Common myeloid progenitor, CD34-positive (primary cell): ENCODE measurements at regions not wholly inside any gene's neighbourhood (a gene's known extent, or its start where the extent isn't known, plus 50 kb on each side); places are given as distances from the start of the nearest gene placed in this dataset.

ENCODE experiments used
- CTCF ChIA-PET: fragments of 350-600 bp; sonication (Branson Sonifier 250); formaldehyde crosslinking; loops from one replicate; lab custom pipeline; 2021; ENCODE audit warnings: antibody characterized with exemption; lab: Charles Lee
- POLR2A ChIA-PET: fragments of 350-600 bp; sonication (Branson Sonifier 250); formaldehyde crosslinking; loops from one replicate; lab custom pipeline; 2021; ENCODE audit warnings: antibody characterized with exemption; lab: Charles Lee
- DNase-seq, 3 donors: peaks; one replicate each; pipeline versions ENCODE4 v3.0.0 to v3.0.0-alpha.2; 2013
- H3K27ac ChIP-seq, 2 experiments: 1 replicate in 1 of 2; 2 replicates in 1 of 2; pipeline ENCODE4 v1.7.0; 2013; ENCODE audit warnings: inconsistent platforms in 2 of 2, low read length in 2 of 2, mild to moderate bottlenecking in 2 of 2, low read depth in 1 of 2, moderate library complexity in 1 of 2; ENCODE audit not compliant: severe bottlenecking in 2 of 2, insufficient read depth in 1 of 2, poor library complexity in 1 of 2
- H3K27me3 ChIP-seq, 5 experiments: replicated peaks in 2 of 5; 1 replicate in 3 of 5; 2 replicates in 2 of 5; pipeline versions ENCODE4 v1.6.1 to v1.7.0; 2013; ENCODE audit warnings: low read length in 4 of 5, mild to moderate bottlenecking in 2 of 5, moderate library complexity in 2 of 5, inconsistent platforms in 1 of 5; ENCODE audit not compliant: insufficient read depth in 5 of 5, control insufficient read depth in 4 of 5
- H3K36me3 ChIP-seq, 4 experiments: 1 replicate in 2 of 4; 2 replicates in 2 of 4; pipeline versions ENCODE4 v1.6.1 to v1.7.0; 2013; ENCODE audit warnings: low read length in 3 of 4, control low read depth in 1 of 4, mild to moderate bottlenecking in 1 of 4; ENCODE audit not compliant: control insufficient read depth in 4 of 4, insufficient read depth in 4 of 4
- H3K4me1 ChIP-seq, 4 experiments: 1 replicate in 3 of 4; 2 replicates in 1 of 4; pipeline versions ENCODE4 v1.6.1 to v1.7.1; 2013; ENCODE audit warnings: low read length in 3 of 4, mild to moderate bottlenecking in 3 of 4, control low read depth in 1 of 4, inconsistent platforms in 1 of 4, moderate library complexity in 1 of 4; ENCODE audit not compliant: control insufficient read depth in 4 of 4, insufficient read depth in 4 of 4; ENCODE audit errors: control extremely low read depth in 1 of 4
- H3K4me3 ChIP-seq, 7 experiments: 1 replicate in 4 of 7; 2 replicates in 3 of 7; pipeline versions ENCODE4 v1.5.1 to v1.7.0; 2013; ENCODE audit warnings: mild to moderate bottlenecking in 7 of 7, low read length in 6 of 7, moderate library complexity in 6 of 7, inconsistent platforms in 2 of 7, low read depth in 2 of 7, control low read depth in 1 of 7; ENCODE audit not compliant: insufficient read depth in 4 of 7, control insufficient read depth in 1 of 7; ENCODE audit errors: extremely low read depth in 1 of 7
- H3K9me3 ChIP-seq, 5 experiments: 1 replicate in 4 of 5; 2 replicates in 1 of 5; pipeline versions ENCODE4 v1.6.1 to v1.7.1; 2013; ENCODE audit warnings: low read length in 4 of 5, mild to moderate bottlenecking in 2 of 5, inconsistent platforms in 1 of 5, low read depth in 1 of 5, moderate library complexity in 1 of 5; ENCODE audit not compliant: control insufficient read depth in 4 of 5, insufficient read depth in 2 of 5; ENCODE audit errors: control extremely low read depth in 1 of 5
- WGBS: methylation state at CpG from one replicate; pipeline ENCODE4 v1.1.5; 2013; ENCODE audit not compliant: insufficient coverage; 5-methylcytosine and 5-hydroxymethylcytosine counted together

DNA sequence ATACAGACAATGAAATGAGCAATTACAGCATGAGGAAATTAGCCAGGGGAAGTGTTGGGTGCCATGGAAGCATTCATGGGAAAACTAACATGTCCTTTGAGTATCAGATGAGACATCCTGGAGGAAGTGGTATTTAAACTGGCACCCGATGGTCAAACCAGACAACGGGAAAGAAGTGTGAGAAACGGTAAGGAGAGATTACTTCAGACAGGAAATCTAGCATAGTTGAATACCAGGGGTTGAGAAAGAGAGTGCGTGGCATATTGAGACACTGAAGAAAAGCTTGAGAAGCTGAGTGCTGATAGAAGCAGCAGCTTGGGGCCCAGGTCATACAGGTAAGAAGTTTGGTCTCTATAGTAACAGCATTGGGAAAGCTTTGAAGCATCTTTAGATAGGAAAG lies 175.3 kb downstream of the C11orf87 start:
- DNase-seq, result no peak
- no peaks in the 10 kb centered on the region for H3K9me3 ChIP-seq
- no peaks in the 10 kb centered on the region for H3K4me1 ChIP-seq
- peaks cover 0 to 3% (median 0%) of the 10 kb centered on the region in 5 experiments for H3K27me3 ChIP-seq
- 77% methylated on average over 4 of the region's 4 CpGs for WGBS
- CTCF ChIA-PET, result no interaction called here
- H3K27ac ChIP-seq, result no peak overlapping the region
- no peaks in the 10 kb centered on the region for H3K36me3 ChIP-seq
- POLR2A ChIA-PET, result no interaction called here
- H3K4me3 ChIP-seq, result no peak overlapping the region

DNA sequence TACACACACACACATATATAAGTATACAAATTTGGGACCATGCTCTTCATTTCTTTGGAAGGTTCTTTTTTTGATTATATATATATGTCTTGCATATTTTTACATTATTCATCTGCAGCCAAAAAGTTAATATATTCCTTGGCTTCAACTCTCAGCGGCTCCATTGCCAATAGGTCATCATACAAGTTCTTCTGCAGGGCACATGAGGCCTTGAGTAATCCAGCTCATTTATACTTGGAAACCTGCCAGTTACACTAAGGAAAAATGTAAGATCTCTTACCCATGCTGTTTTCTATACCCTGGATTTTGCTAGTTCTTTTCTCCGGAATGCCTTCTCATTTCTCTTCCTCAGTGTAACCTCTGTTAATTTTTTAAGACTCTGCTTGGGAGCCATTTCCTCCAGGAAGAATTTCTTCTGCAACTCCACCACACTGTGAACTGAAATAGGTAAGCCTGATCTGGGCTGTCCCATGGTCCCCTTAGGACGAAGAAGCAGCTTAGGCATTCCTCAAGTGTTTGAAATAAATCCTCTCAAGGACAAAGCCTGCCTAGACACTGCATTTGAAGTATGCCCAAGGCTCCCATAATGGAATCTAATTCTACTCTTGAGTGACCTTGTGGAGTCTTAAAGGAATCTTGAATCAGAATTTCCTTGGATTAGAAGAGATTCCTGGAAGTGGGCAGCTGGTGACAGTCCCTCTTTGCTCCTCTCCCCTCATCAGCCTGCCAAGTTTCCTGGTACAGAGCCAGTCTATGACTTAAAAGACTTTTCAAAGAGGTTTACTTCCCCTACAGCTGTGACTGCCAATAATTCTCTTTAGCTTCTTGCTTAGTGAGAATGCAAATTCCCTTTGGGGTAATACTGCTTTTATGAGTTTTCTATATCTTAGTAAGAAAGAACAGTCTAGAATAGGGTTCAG lies 182.8 kb downstream of the C11orf87 start:
- ChIA-PET CTCF (no interaction called here), POLR2A (no interaction called here)
- Histone ChIP-seq H3K27ac (no peak overlapping the region), H3K9me3 (no peaks in the 10 kb centered on the region), H3K27me3 (peaks cover 0 to 2% (median 0%) of the 10 kb centered on the region in 5 experiments), H3K36me3 (no peaks in the 10 kb centered on the region), H3K4me1 (no peaks in the 10 kb centered on the region), H3K4me3 (no peak overlapping the region)
- WGBS, result 94% methylated on average over 3 of the region's 3 CpGs
- no peak for DNase-seq

DNA sequence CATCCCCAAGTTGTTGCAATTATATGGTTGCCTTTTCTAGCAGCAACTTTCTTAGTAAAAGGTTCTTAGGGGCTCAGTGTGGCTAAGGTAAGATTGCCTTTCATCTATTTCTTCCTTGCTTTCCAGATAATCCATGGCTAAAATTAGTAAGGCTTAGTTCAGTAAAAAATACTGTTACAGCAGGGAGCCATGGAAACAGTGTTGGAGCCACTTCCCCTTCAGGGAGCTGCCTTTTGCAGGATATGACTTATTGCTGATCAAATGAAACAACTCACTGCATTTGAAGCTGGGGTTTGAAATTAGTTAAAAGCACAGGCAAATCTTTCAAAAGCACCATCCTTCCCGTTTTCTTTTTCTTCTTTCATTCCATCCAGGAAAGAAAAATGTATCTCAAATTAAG lies 184.3 kb downstream of the C11orf87 start:
- ChIA-PET POLR2A (no interaction called here), CTCF (no interaction called here)
- H3K36me3 ChIP-seq, result no peaks in the 10 kb centered on the region
- DNase-seq, result no peak
- no peak overlapping the region for H3K4me3 ChIP-seq
- no peaks in the 10 kb centered on the region for H3K9me3 ChIP-seq
- no peaks in the 10 kb centered on the region for H3K4me1 ChIP-seq
- no CpG with 5 or more reads among the region's 1 CpG for WGBS
- no peaks in the 10 kb centered on the region for H3K27me3 ChIP-seq
- H3K27ac ChIP-seq, result no peak overlapping the region

DNA sequence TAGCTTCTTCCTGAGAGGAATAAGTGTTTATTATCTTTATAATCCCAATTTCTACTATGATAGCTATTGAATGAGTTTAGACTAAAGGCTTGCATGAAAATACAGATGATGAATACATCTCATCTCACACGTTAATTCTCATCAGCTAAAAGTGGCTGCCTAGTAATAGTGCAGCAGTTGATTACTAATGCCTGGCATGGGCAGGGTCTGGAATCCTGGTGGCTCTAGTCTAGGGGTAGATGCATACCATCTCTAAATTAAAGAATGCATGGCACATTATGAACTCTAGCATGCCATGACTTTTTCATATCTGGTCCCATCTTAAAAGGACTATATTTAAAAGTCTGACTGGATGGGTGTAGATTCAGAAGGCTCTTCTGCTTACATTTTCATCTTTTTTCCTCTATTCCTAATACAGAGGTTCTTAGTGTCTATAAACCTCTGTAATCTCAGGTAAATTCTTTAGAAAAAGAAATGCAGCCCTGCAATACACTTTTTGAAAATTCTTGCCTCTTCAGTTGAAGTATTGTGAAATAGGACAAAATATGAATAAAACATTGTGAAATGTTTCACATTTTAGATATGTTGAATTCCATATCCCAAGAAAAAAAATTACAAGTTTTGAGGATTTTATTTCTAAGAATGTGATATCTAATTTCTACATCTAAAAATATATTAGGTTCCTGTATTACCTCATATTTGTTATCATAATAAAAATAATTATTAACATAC lies 187.6 kb downstream of the C11orf87 start:
- no CpG with 5 or more reads among the region's 1 CpG for WGBS
- no peak for DNase-seq
- POLR2A ChIA-PET, result no interaction called here
- no peaks in the 10 kb centered on the region for H3K27me3 ChIP-seq
- H3K36me3 ChIP-seq, result no peaks in the 10 kb centered on the region
- no peaks in the 10 kb centered on the region for H3K9me3 ChIP-seq
- no peak overlapping the region for H3K4me3 ChIP-seq
- H3K4me1 ChIP-seq, result no peaks in the 10 kb centered on the region
- CTCF ChIA-PET, result no interaction called here
- no peak overlapping the region for H3K27ac ChIP-seq

DNA sequence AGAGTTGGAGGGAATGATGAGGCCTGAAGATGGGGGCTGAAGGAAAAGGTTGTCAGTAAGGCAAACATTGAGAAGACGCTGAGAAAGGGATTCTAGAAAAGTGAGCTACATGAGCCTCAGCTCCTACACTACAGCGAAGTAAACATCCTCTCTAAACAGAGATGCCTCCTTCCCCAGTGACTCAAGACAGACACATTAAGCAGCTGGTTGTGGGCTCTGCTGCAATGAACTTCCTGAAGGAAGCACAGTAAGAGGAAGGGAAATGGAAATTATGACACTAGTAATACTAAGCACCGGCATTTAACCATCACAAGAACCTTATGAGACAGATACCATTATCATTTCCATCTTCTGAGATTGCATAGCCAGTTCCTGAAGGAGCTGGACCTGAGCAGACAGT lies 190.5 kb downstream of the C11orf87 start:
- POLR2A ChIA-PET, result no interaction called here
- H3K36me3 ChIP-seq, result no peaks in the 10 kb centered on the region
- no peak overlapping the region for H3K27ac ChIP-seq
- H3K4me1 ChIP-seq, result no peaks in the 10 kb centered on the region
- no peaks in the 10 kb centered on the region for H3K9me3 ChIP-seq
- no peaks in the 10 kb centered on the region for H3K27me3 ChIP-seq
- CTCF ChIA-PET, result no interaction called here
- H3K4me3 ChIP-seq, result no peak overlapping the region
- 64% methylated on average over 3 of the region's 3 CpGs for WGBS
- no peak for DNase-seq

DNA sequence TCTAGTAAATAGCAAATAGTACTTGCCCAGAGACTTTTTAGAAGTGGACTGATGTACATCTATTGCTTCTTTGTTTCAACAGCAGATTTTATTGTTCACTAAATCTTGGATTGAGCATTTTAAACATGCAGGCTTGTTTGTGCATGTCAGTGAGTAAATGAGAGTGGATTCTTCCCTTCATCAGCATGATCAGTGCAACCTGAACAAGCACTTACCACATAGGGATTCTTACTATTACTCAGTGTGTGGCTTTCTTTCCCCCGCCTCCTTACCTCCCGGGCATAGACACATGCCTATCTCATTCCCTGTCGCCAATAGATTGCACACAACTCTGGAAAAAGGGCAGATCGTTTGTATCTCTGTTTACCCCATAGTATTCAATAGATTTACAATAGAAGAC lies 197.5 kb downstream of the C11orf87 start:
- no peak overlapping the region for H3K27ac ChIP-seq
- WGBS, result 100% methylated on average over 1 of the region's 4 CpGs
- POLR2A ChIA-PET, result no interaction called here
- CTCF ChIA-PET, result no interaction called here
- H3K4me3 ChIP-seq, result no peak overlapping the region
- peaks cover 0 to 1% (median 0%) of the 10 kb centered on the region in 5 experiments for H3K9me3 ChIP-seq
- H3K4me1 ChIP-seq, result no peaks in the 10 kb centered on the region
- no peaks in the 10 kb centered on the region for H3K36me3 ChIP-seq
- H3K27me3 ChIP-seq, result no peaks in the 10 kb centered on the region
- no peak for DNase-seq

DNA sequence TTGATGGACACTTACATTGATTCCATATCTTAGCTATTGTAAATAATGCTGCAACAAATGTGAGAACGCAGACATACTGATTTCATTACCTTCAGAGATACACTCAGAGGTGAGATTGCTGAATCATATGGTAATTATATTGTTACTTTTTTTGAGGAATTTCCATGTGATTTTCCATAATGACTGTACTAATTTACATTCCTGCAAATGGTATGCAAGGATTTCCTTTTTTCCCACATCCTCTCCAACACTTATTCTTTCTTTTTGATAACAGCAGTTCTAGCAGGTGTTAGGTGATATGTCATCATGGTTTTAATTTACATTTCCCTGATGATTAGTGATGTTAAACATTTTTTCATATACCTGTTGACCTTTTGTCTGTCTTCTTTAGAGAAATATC lies 207.7 kb downstream of the C11orf87 start:
- POLR2A ChIA-PET, result no interaction called here
- CTCF ChIA-PET, result no interaction called here
- no peak for DNase-seq
- H3K27ac ChIP-seq, result no peak overlapping the region
- H3K4me3 ChIP-seq, result no peak overlapping the region
- no peaks in the 10 kb centered on the region for H3K4me1 ChIP-seq
- no peaks in the 10 kb centered on the region for H3K27me3 ChIP-seq
- WGBS, result no CpG with 5 or more reads among the region's 1 CpG
- H3K36me3 ChIP-seq, result no peaks in the 10 kb centered on the region
- peaks cover 0 to under 1% (median 0%) of the 10 kb centered on the region in 5 experiments for H3K9me3 ChIP-seq
